GM21723 (cell line): ENCODE measurements at regions not wholly inside any gene's neighbourhood (a gene's known extent, or its start where the extent isn't known, plus 50 kb on each side); places are given as distances from the start of the nearest gene placed in this dataset.
"Not testable (repeated sequence)": the region's sequence is repeated elsewhere in the genome, so short reads cannot be mapped to it uniquely, and the experiment has no call there.

ENCODE experiments used
- ATAC-seq: cut with Tn5 transposase; IDR thresholded peaks from one replicate; pipeline ENCODE4 v1.9.1; 2021; ENCODE audit warnings: mild to moderate bottlenecking, moderate library complexity; ENCODE audit not compliant: unreplicated experiment

- ATAC-seq, result not testable (repeated sequence)
Measured at GRCh38 chr3:144023543-144023942, 51.9 kb downstream of the DIPK2A start.

- ATAC-seq, result peak; percentile 89
Measured at GRCh38 chr3:144028798-144029411, 57.3 kb downstream of the DIPK2A start.

GRCh38 chr3:144029769-144030168 lies 58.1 kb downstream of the DIPK2A start:
- ATAC-seq, result no peak

GRCh38 chr3:144031938-144032337 lies 60.3 kb downstream of the DIPK2A start:
- no peak for ATAC-seq

- peak; percentile 70 for ATAC-seq
Measured at GRCh38 chr3:144032531-144033239, 61.1 kb downstream of the DIPK2A start.

GRCh38 chr3:144033240-144033589 lies 61.6 kb downstream of the DIPK2A start:
- no peak for ATAC-seq

- ATAC-seq, result no peak
Measured at GRCh38 chr3:144033863-144034262, 62.2 kb downstream of the DIPK2A start.

GRCh38 chr3:144034715-144035290 lies 63.2 kb downstream of the DIPK2A start:
- ATAC-seq, result no peak

GRCh38 chr3:144036498-144036897 lies 64.9 kb downstream of the DIPK2A start:
- no peak for ATAC-seq

GRCh38 chr3:144039661-144040060 lies 68.0 kb downstream of the DIPK2A start:
- ATAC-seq, result no peak

GRCh38 chr3:144041960-144042556 lies 70.4 kb downstream of the DIPK2A start:
- no peak for ATAC-seq

- no peak for ATAC-seq
Measured at GRCh38 chr3:144045766-144046165, 74.1 kb downstream of the DIPK2A start.

- ATAC-seq, result no peak
Measured at GRCh38 chr3:144049374-144049773, 77.8 kb downstream of the DIPK2A start.

- no peak for ATAC-seq
Measured at GRCh38 chr3:144051211-144051610, 79.6 kb downstream of the DIPK2A start.

GRCh38 chr3:144052275-144052674 lies 80.7 kb downstream of the DIPK2A start:
- no peak for ATAC-seq

- ATAC-seq, result no peak
Measured at GRCh38 chr3:144053121-144053520, 81.5 kb downstream of the DIPK2A start.

GRCh38 chr3:144054766-144055165 lies 83.1 kb downstream of the DIPK2A start:
- ATAC-seq, result no peak

GRCh38 chr3:144055604-144056003 lies 84.0 kb downstream of the DIPK2A start:
- no peak for ATAC-seq

GRCh38 chr3:144058713-144059112 lies 87.1 kb downstream of the DIPK2A start:
- no peak for ATAC-seq

GRCh38 chr3:144059481-144059880 lies 87.9 kb downstream of the DIPK2A start:
- ATAC-seq, result no peak

- no peak for ATAC-seq
Measured at GRCh38 chr3:144060881-144061280, 89.3 kb downstream of the DIPK2A start.

- ATAC-seq, result no peak
Measured at GRCh38 chr3:144063306-144063705, 91.7 kb downstream of the DIPK2A start.
